ENCODE measurements at regions not wholly inside any gene's neighbourhood (a gene's known extent, or its start where the extent isn't known, plus 50 kb on each side); places are given as distances from the start of the nearest gene placed in this dataset.

DNA sequence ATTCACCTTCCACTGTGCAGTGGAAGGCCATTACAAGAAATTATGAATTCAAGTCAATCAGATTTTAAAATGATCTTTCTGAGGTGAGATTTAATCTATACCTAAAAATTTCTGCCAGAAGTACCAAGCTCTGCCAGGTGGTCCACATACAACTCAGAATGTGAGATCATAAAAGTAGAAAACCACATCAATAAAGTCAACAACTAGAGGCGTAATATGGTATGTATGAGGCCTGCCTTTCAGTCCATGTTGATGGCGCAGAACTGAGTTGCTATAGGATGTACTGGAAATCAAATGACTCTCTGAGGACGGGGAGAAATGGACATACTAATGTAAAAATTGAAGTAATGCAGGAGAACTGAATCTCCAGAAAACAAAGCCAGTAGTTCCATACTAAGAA lies 163.8 kb upstream of the FBXL4 start:
- no peak overlapping the region for H3K9ac ChIP-seq (ENCODE audit: extremely low read depth, insufficient read length, low read length)
- H2BK12ac ChIP-seq (ENCODE audit: insufficient read length, low read depth, low read length) = no peak overlapping the region
- H4K8ac ChIP-seq (replicated peaks; ENCODE audit: insufficient read length, low read depth, low read length) = no peak overlapping the region
- Mint-ChIP-seq H3K27me3 (ENCODE audit: low read depth) (no peaks in the 10 kb centered on the region; the same call in none of the 2 replicates), H3K36me3 (ENCODE audit: insufficient read depth in 1 of 3, low read depth in 3 of 3) (no peaks in the 10 kb centered on the region), H3K9me3 (no peaks in the 10 kb centered on the region), H3K4me1 (peaks cover 2 to 5% of the 10 kb centered on the region in 2 experiments; a peak in 3 of 4 replicates), H3K4me3 (no peak overlapping the region), H3K27ac (no peak overlapping the region)
- no peak overlapping the region for H2BK120ac ChIP-seq (ENCODE audit: low read depth, low read length, poor library complexity, severe bottlenecking)
- H3K4me2 ChIP-seq (ENCODE audit: insufficient read depth, insufficient read length, low read length) = no peak overlapping the region
- WGBS (ENCODE audit: extremely low coverage, insufficient read length, low lambda C conversion rate) = no CpG with 5 or more reads among the region's 3 CpGs
- H4K20me1 ChIP-seq (ENCODE audit: control insufficient read depth, insufficient read depth, insufficient read length) = no peaks in the 10 kb centered on the region
- H4K5ac ChIP-seq (ENCODE audit: insufficient read length, low read depth, low read length) = no peak overlapping the region
- H3K79me2 ChIP-seq (ENCODE audit: insufficient read depth, low read length) = no peaks in the 10 kb centered on the region
- no peak overlapping the region for H3K27ac ChIP-seq (ENCODE audit: insufficient read length, low read depth, low read length)
- TF ChIP-seq, protein P1, sequence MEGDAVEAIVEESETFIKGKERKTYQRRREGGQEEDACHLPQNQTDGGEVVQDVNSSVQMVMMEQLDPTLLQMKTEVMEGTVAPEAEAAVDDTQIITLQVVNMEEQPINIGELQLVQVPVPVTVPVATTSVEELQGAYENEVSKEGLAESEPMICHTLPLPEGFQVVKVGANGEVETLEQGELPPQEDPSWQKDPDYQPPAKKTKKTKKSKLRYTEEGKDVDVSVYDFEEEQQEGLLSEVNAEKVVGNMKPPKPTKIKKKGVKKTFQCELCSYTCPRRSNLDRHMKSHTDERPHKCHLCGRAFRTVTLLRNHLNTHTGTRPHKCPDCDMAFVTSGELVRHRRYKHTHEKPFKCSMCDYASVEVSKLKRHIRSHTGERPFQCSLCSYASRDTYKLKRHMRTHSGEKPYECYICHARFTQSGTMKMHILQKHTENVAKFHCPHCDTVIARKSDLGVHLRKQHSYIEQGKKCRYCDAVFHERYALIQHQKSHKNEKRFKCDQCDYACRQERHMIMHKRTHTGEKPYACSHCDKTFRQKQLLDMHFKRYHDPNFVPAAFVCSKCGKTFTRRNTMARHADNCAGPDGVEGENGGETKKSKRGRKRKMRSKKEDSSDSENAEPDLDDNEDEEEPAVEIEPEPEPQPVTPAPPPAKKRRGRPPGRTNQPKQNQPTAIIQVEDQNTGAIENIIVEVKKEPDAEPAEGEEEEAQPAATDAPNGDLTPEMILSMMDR (conservative IDR thresholded peaks at IDR 0.05) = no peak
- H3K4ac ChIP-seq (ENCODE audit: low read depth, low read length) = no peak overlapping the region
- no peaks in the 10 kb centered on the region for H3K9me3 ChIP-seq (ENCODE audit: control insufficient read depth, low read depth, low read length)
- no peaks in the 10 kb centered on the region for H3K4me1 ChIP-seq (ENCODE audit: insufficient read depth, low read length)
- H3K23me2 ChIP-seq (ENCODE audit: insufficient read length, low read depth, low read length, poor library complexity, severe bottlenecking) = no peaks in the 10 kb centered on the region
- H2BK20ac ChIP-seq (ENCODE audit: low read depth, low read length, poor library complexity, severe bottlenecking) = no peak overlapping the region
- H3K14ac ChIP-seq (ENCODE audit: insufficient read depth, low read length) = no peak overlapping the region
- no peak overlapping the region for H4K91ac ChIP-seq (ENCODE audit: insufficient read length, low read depth, low read length)
- H2AK5ac ChIP-seq (ENCODE audit: insufficient read length, low read length) = no peak overlapping the region
- H3K18ac ChIP-seq (ENCODE audit: insufficient read length, low read depth, low read length) = no peak overlapping the region
- no peak overlapping the region for H3K56ac ChIP-seq (ENCODE audit: insufficient read length, low read depth, low read length)
- no peak overlapping the region for H3T11ph ChIP-seq (ENCODE audit: low read length)
- H2AFZ ChIP-seq (ENCODE audit: low read length) = no peak overlapping the region
- DNase-seq = no peak
- H3K79me1 ChIP-seq (ENCODE audit: insufficient read depth, low read depth, low read length, poor library complexity, severe bottlenecking) = no peaks in the 10 kb centered on the region
- no peaks in the 10 kb centered on the region for H3K27me3 ChIP-seq (ENCODE audit: insufficient read depth, low read length)
- no peak overlapping the region for H2BK15ac ChIP-seq (ENCODE audit: low read depth, low read length)
- H3K23ac ChIP-seq (ENCODE audit: insufficient read length, low read depth, low read length) = no peak overlapping the region
- no peak overlapping the region for H2BK5ac ChIP-seq (ENCODE audit: insufficient read length, low read length)
